HEK293 (cell line): ENCODE measurements at regions not wholly inside any gene's neighbourhood (a gene's known extent, or its start where the extent isn't known, plus 50 kb on each side); places are given as distances from the start of the nearest gene placed in this dataset.

Experiments used
- CTCF ChIA-PET: fragments of 350-600 bp; formaldehyde crosslinking; extraction: SDS; loops from one replicate; lab custom pipeline; 2021; ENCODE audit warnings: antibody characterized with exemption; lab: Yijun Ruan, JAX
- POLR2A ChIA-PET: fragments of 300-600 bp; formaldehyde crosslinking; extraction: SDS; loops from one replicate; lab custom pipeline; 2020; ENCODE audit warnings: antibody characterized with exemption, inconsistent platforms; lab: Yijun Ruan, JAX
- H3K27ac ChIP-seq: fragments of 200-500 bp; sonication (Bioruptor generic); 2 replicates; pipeline ENCODE4 v1.5.1; 2014; ENCODE audit warnings: low read depth, low read length, control low read depth, inconsistent platforms; ENCODE audit errors: extremely low read depth
- H3K36me3 ChIP-seq, 2 experiments: fragments of 200-500 bp in 1 of 2; sonication (Bioruptor generic) in 1 of 2; 1 replicate in 1 of 2; 2 replicates in 1 of 2; pipeline ENCODE4 v1.5.1; 2014 to 2017; ENCODE audit warnings: inconsistent platforms in 2 of 2, low read length in 2 of 2; ENCODE audit not compliant: control insufficient read depth in 2 of 2, insufficient read depth in 1 of 2
- H3K4me1 ChIP-seq: fragments of 200-500 bp; sonication (Bioruptor generic); 2 replicates; pipeline ENCODE4 v1.5.1; 2014; ENCODE audit warnings: mild to moderate bottlenecking, low read length, inconsistent platforms; ENCODE audit not compliant: control insufficient read depth, insufficient read depth
- H3K4me3 ChIP-seq: 2 replicates; pipeline ENCODE4 v1.5.1; 2011; ENCODE audit warnings: low read depth, mild to moderate bottlenecking, control low read depth, low read length, moderate library complexity
- H3K9me3 ChIP-seq: fragments of 200-500 bp; sonication (Bioruptor generic); 2 replicates; pipeline ENCODE4 v1.5.1; 2014; ENCODE audit warnings: low read depth, low read length, inconsistent platforms; ENCODE audit not compliant: control insufficient read depth, insufficient read depth
- CTCF ChIP-seq: fragments of 450-650 bp; formaldehyde crosslinking; IDR thresholded peaks from 2 replicates; pipeline ENCODE4 v1.5.1; 2016; ENCODE audit warnings: missing biosample characterization, missing genetic modification characterization
- EGR2 ChIP-seq: fragments of 450-650 bp; formaldehyde crosslinking; IDR thresholded peaks from 2 replicates; pipeline ENCODE4 v1.5.1; 2016; ENCODE audit warnings: low read depth, missing biosample characterization, missing genetic modification characterization
- GLIS2 ChIP-seq: fragments of 450-650 bp; formaldehyde crosslinking; IDR thresholded peaks from 2 replicates; pipeline ENCODE4 v1.5.1; 2016; ENCODE audit warnings: missing biosample characterization, missing genetic modification characterization
- KLF9 ChIP-seq: fragments of 450-650 bp; formaldehyde crosslinking; IDR thresholded peaks from 2 replicates; pipeline ENCODE4 v1.5.1; 2016; ENCODE audit warnings: missing biosample characterization, missing genetic modification characterization, low read depth
- SP3 ChIP-seq: fragments of 450-650 bp; formaldehyde crosslinking; IDR thresholded peaks from 2 replicates; pipeline ENCODE4 v1.5.1; 2016; ENCODE audit warnings: missing biosample characterization, missing genetic modification characterization
- ZBTB7A ChIP-seq: fragments of 450-650 bp; formaldehyde crosslinking; IDR thresholded peaks from 2 replicates; pipeline ENCODE4 v1.5.1; 2016; ENCODE audit warnings: low read depth, missing biosample characterization, missing genetic modification characterization
- ZNF146 ChIP-seq: fragments of 450-650 bp; formaldehyde crosslinking; IDR thresholded peaks from 2 replicates; pipeline ENCODE4 v1.5.1; 2016; ENCODE audit warnings: missing biosample characterization, missing genetic modification characterization
- ZNF175 ChIP-seq: fragments of 450-650 bp; formaldehyde crosslinking; IDR thresholded peaks from 2 replicates; pipeline ENCODE4 v1.5.1; 2016; ENCODE audit warnings: missing biosample characterization, missing genetic modification characterization
- ZNF292 ChIP-seq: fragments of 450-650 bp; formaldehyde crosslinking; IDR thresholded peaks from 2 replicates; pipeline ENCODE4 v1.5.1; 2016; ENCODE audit warnings: low read depth, missing biosample characterization, missing genetic modification characterization, borderline replicate concordance
- ZNF391 ChIP-seq: fragments of 450-650 bp; formaldehyde crosslinking; IDR thresholded peaks from 2 replicates; pipeline ENCODE4 v1.5.1; 2016; ENCODE audit warnings: low read depth, missing biosample characterization, missing genetic modification characterization, borderline replicate concordance
- ZNF510 ChIP-seq: fragments of 450-650 bp; formaldehyde crosslinking; IDR thresholded peaks from 2 replicates; pipeline ENCODE4 v1.5.1; 2018; ENCODE audit warnings: mild to moderate bottlenecking, missing genetic modification characterization, missing biosample characterization; ENCODE audit not compliant: insufficient replicate concordance
- ZNF521 ChIP-seq: fragments of 450-650 bp; formaldehyde crosslinking; IDR thresholded peaks from 2 replicates; pipeline ENCODE4 v1.5.1; 2017; ENCODE audit warnings: missing biosample characterization, mild to moderate bottlenecking, missing genetic modification characterization
- ZNF626 ChIP-seq: fragments of 450-650 bp; sonication (Bioruptor Pico); formaldehyde crosslinking; IDR thresholded peaks from 2 replicates; pipeline ENCODE4 v1.5.1; 2018; ENCODE audit warnings: missing biosample characterization, missing genetic modification characterization, inconsistent platforms
- TF ChIP-seq, protein P1 (sequence below): fragments of 450-650 bp; IDR thresholded peaks from 2 replicates; pipeline ENCODE4 v1.5.1; 2018; ENCODE audit warnings: missing biosample characterization, mild to moderate bottlenecking, missing genetic modification characterization
- TF ChIP-seq, protein P2 (sequence below): fragments of 450-650 bp; formaldehyde crosslinking; IDR thresholded peaks from 2 replicates; pipeline ENCODE4 v1.5.1; 2016; ENCODE audit warnings: missing biosample characterization, missing genetic modification characterization

GRCh38 chr7:41384418-41384817 lies 318.5 kb downstream of the INHBA start:
- POLR2A ChIA-PET: no interaction called here
- no peak overlapping the region for H3K4me3 ChIP-seq
- H3K4me1 ChIP-seq: no peaks in the 10 kb centered on the region
- no peaks in the 10 kb centered on the region for H3K9me3 ChIP-seq
- no peak for TF ChIP-seq ZBTB7A (tag by site-specific recombination)
- TF ChIP-seq ZNF391: no peak
- TF ChIP-seq GLIS2 (tag by site-specific recombination): no peak
- TF ChIP-seq, protein P1, sequence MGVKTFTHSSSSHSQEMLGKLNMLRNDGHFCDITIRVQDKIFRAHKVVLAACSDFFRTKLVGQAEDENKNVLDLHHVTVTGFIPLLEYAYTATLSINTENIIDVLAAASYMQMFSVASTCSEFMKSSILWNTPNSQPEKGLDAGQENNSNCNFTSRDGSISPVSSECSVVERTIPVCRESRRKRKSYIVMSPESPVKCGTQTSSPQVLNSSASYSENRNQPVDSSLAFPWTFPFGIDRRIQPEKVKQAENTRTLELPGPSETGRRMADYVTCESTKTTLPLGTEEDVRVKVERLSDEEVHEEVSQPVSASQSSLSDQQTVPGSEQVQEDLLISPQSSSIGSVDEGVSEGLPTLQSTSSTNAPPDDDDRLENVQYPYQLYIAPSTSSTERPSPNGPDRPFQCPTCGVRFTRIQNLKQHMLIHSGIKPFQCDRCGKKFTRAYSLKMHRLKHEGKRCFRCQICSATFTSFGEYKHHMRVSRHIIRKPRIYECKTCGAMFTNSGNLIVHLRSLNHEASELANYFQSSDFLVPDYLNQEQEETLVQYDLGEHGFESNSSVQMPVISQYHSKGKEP: no peak
- TF ChIP-seq, all 188 proteins: peak for 0
- Histone ChIP-seq H3K27ac (no peak overlapping the region), H3K36me3 (no peaks in the 10 kb centered on the region)
- CTCF ChIA-PET: no interaction called here

- Histone ChIP-seq H3K36me3 (no peaks in the 10 kb centered on the region), H3K4me1 (no peaks in the 10 kb centered on the region), H3K27ac (no peak overlapping the region)
- POLR2A ChIA-PET: no interaction called here
- no peak for TF ChIP-seq KLF9 (tag by site-specific recombination)
- no peak for TF ChIP-seq ZNF292
- TF ChIP-seq, protein P2, sequence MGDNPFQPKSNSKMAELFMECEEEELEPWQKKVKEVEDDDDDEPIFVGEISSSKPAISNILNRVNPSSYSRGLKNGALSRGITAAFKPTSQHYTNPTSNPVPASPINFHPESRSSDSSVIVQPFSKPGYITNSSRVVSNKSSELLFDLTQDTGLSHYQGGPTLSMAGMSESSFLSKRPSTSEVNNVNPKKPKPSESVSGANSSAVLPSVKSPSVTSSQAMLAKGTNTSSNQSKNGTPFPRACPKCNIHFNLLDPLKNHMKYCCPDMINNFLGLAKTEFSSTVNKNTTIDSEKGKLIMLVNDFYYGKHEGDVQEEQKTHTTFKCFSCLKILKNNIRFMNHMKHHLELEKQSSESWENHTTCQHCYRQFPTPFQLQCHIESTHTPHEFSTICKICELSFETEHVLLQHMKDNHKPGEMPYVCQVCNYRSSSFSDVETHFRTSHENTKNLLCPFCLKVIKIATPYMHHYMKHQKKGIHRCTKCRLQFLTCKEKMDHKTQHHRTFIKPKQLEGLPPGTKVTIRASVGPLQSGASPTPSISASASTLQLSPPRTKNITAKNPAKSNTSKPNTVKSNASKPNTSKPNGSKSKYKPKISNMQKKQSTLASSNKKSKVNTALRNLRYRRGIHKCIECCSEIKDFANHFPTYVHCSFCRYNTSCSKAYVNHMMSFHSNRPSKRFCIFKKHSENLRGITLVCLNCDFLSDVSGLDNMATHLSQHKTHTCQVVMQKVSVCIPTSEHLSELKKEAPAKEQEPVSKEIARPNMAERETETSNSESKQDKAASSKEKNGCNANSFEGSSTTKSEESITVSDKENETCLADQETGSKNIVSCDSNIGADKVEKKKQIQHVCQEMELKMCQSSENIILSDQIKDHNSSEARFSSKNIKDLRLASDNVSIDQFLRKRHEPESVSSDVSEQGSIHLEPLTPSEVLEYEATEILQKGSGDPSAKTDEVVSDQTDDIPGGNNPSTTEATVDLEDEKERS (tag by site-specific recombination): no peak
- TF ChIP-seq ZNF391: no peak
- TF ChIP-seq, protein P1: no peak
- TF ChIP-seq EGR2: no peak
- no peak for TF ChIP-seq ZNF521 (tag by site-specific recombination)
- TF ChIP-seq ZNF146 (tag by site-specific recombination): no peak
- TF ChIP-seq ZNF175 (tag by site-specific recombination): no peak
- TF ChIP-seq, all 188 proteins: peak for 0
- CTCF ChIA-PET: interaction anchor here (0.7 kb wide), 1 partner anchor 221 kb away, joined by 3 read pairs; no protein-coding TSS in a partner anchor
- no peaks in the 10 kb centered on the region for H3K9me3 ChIP-seq
- no peak overlapping the region for H3K4me3 ChIP-seq
Measured at GRCh38 chr7:41383596-41383995, 319.3 kb downstream of the INHBA start.

DNA sequence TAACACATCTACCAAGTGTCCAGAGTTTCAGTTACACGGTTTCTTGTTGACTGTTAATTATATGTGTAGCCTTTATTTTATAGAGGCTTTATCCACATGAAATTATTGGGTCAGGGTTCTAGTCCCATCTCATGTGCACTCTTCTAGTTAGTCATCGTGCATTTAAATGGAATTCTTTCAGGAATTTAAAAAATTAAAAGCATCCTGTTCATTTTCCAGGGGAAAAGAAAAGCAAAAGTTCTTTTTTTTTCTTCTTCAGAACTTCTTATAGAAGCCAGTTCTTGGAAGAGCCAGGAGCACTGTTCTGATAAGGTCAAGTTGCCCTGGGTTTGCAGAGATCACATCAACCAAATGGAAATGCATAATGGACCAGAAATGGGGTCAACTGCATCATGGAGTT lies 324.7 kb downstream of the INHBA start:
- POLR2A ChIA-PET: no interaction called here
- no peaks in the 10 kb centered on the region for H3K9me3 ChIP-seq
- CTCF ChIA-PET: interaction anchor here (0.6 kb wide), 1 partner anchor 113 kb away, joined by 3 read pairs; no protein-coding TSS in a partner anchor
- H3K27ac ChIP-seq: no peak overlapping the region
- no peaks in the 10 kb centered on the region for H3K4me1 ChIP-seq
- no peak overlapping the region for H3K4me3 ChIP-seq
- no peaks in the 10 kb centered on the region for H3K36me3 ChIP-seq
- TF ChIP-seq ZNF626 (tag by site-specific recombination) (no peak), CTCF (tag by site-specific recombination) (no peak), SP3 (tag by site-specific recombination) (no peak), ZNF175 (tag by site-specific recombination) (no peak), ZNF510 (tag by site-specific recombination) (no peak)
